ENCODE measurements at regions not wholly inside any gene's neighbourhood (a gene's known extent, or its start where the extent isn't known, plus 50 kb on each side); places are given as distances from the start of the nearest gene placed in this dataset.

GRCh38 chr3:25178672-25179071 is 249.4 kb upstream of the RARB start:
- dilution Hi-C loops (cut with HindIII; ENCODE audit: low sequenced_read_pairs, unreplicated experiment) = no loop called here
- Histone ChIP-seq H3K4ac (ENCODE audit: low read depth, low read length) (no peak overlapping the region), H2BK15ac (ENCODE audit: low read depth, low read length) (no peak overlapping the region), H2AK5ac (ENCODE audit: low read depth, low read length) (no peak overlapping the region), H2BK20ac (ENCODE audit: low read depth, low read length) (no peak overlapping the region), H3K23ac (ENCODE audit: low read depth, low read length) (no peak overlapping the region), H2AFZ (replicated peaks; ENCODE audit: low read length, poor library complexity) (no peak overlapping the region), H3K9me3 (ENCODE audit: control insufficient read depth, insufficient read depth, low read length) (no peaks in the 10 kb centered on the region; the same call in none of the 2 replicates), H3K4me1 (ENCODE audit: control insufficient read depth, insufficient read depth, low read length) (no peaks in the 10 kb centered on the region), H3K18ac (ENCODE audit: low read depth, low read length) (no peak overlapping the region), H4K91ac (ENCODE audit: insufficient read depth, low read depth, low read length) (no peak overlapping the region), H4K8ac (ENCODE audit: low read depth in 2 of 2, low read length in 2 of 2) (no peak overlapping the region), H2AK9ac (replicated peaks; ENCODE audit: low read depth, low read length, poor library complexity) (no peak overlapping the region), H3K14ac (replicated peaks; ENCODE audit: low read depth, low read length) (no peak overlapping the region), H3K4me3 (ENCODE audit: insufficient read depth, low read depth, low read length) (no peak overlapping the region), H2BK120ac (ENCODE audit: low read depth, low read length) (no peak overlapping the region), H2BK5ac (ENCODE audit: low read depth, low read length, poor library complexity, severe bottlenecking) (no peak overlapping the region), H3K27me3 (ENCODE audit: control insufficient read depth, insufficient read depth, low read length) (no peaks in the 10 kb centered on the region), H3K79me1 (ENCODE audit: low read depth in 1 of 2, low read length in 2 of 2) (no peaks in the 10 kb centered on the region), H3K27ac (ENCODE audit: insufficient read depth, low read length) (no peak overlapping the region), H4K20me1 (ENCODE audit: insufficient read depth, low read length) (no peaks in the 10 kb centered on the region), H3K9me1 (ENCODE audit: insufficient read depth, low read length) (no peaks in the 10 kb centered on the region), H3K56ac (ENCODE audit: extremely low read depth, insufficient read depth, low read length) (no peak overlapping the region), H3K36me3 (ENCODE audit: control insufficient read depth, insufficient read depth, low read length) (no peaks in the 10 kb centered on the region), H4K5ac (ENCODE audit: low read depth, low read length) (no peak overlapping the region), H3K4me2 (ENCODE audit: low read depth, low read length) (no peak overlapping the region), H3K9ac (ENCODE audit: low read depth, low read length) (no peak overlapping the region)
- TF ChIP-seq CTCF (conservative IDR thresholded peaks at IDR 0.05; ENCODE audit: low read depth, low read length) = no peak
- no peak for TF ChIP-seq ELK1 (IDR thresholded peaks at IDR 0.05; ENCODE audit: borderline replicate concordance, low read depth, low read length)
- TF ChIP-seq MAZ (IDR thresholded peaks at IDR 0.05; ENCODE audit: borderline replicate concordance, low read depth, low read length) = no peak
- ChIA-PET CTCF (no interaction called here), POLR2A (ENCODE audit: unreplicated experiment) (no interaction called here)
- BruUV-seq (replicated peaks) = no TSS peak
- no CpG with 5 or more reads among the region's 4 CpGs for WGBS, 2 experiments (ENCODE audit: extremely low coverage in 2 of 2, insufficient read length in 1 of 2)
- DNase-seq (no peak), ATAC-seq (ENCODE audit: low read depth) (no peak)
- in situ Hi-C loops (cut with MboI; ENCODE audit: low sequenced_read_pairs) = no loop called here
- intact Hi-C loops (cut with micrococcal nuclease) = no loop called here
